CD4-positive, alpha-beta memory T cell (primary cell): ENCODE measurements at regions not wholly inside any gene's neighbourhood (a gene's known extent, or its start where the extent isn't known, plus 50 kb on each side); places are given as distances from the start of the nearest gene placed in this dataset.
A peak's percentile ranks its signal among the peaks of the same experiment; 100 is the strongest.

Experiments
- CTCF ChIA-PET: fragments of 350-600 bp; sonication (Branson Sonifier 250); formaldehyde crosslinking; loops from one replicate; lab custom pipeline; 2021; ENCODE audit warnings: inconsistent platforms; ENCODE audit not compliant: partially characterized antibody; lab: Charles Lee
- POLR2A ChIA-PET: fragments of 350-600 bp; sonication (Branson Sonifier 250); formaldehyde crosslinking; loops from one replicate; lab custom pipeline; 2021; ENCODE audit not compliant: partially characterized antibody; lab: Charles Lee
- DNase-seq, 5 donors: peaks; one replicate each; pipeline versions ENCODE4 v3.0.0 to v3.0.0-alpha.2; 2020 to 2022; ENCODE audit warnings: mixed read lengths in 1 of 5
- H3K27ac ChIP-seq: one replicate; pipeline ENCODE4 v1.7.0; 2013; ENCODE audit warnings: low read depth, low read length
- H3K27me3 ChIP-seq: 2 replicates; pipeline ENCODE4 v1.7.0; 2013; ENCODE audit warnings: mild to moderate bottlenecking, low read length, moderate library complexity; ENCODE audit not compliant: insufficient read depth
- H3K36me3 ChIP-seq: 2 replicates; pipeline ENCODE4 v1.7.0; 2013; ENCODE audit warnings: mild to moderate bottlenecking, low read length, moderate library complexity; ENCODE audit not compliant: insufficient read depth
- H3K4me1 ChIP-seq: 2 replicates; pipeline ENCODE4 v1.7.0; 2013; ENCODE audit warnings: mild to moderate bottlenecking, low read length, moderate library complexity; ENCODE audit not compliant: insufficient read depth
- H3K4me3 ChIP-seq, 2 donors: one replicate each; pipeline ENCODE4 v1.7.0; 2013; ENCODE audit warnings: low read length in 2 of 2, mild to moderate bottlenecking in 1 of 2
- H3K9me3 ChIP-seq, 2 donors: one replicate each; pipeline ENCODE4 v1.7.0; 2013; ENCODE audit warnings: low read length in 2 of 2, control low read depth in 1 of 2; ENCODE audit not compliant: control insufficient read depth in 1 of 2
- H3K27ac Mint-ChIP-seq, 7 donors: one replicate each; pipeline ENCODE4 v1.8.0; 2020 to 2021; ENCODE audit warnings: mixed read lengths in 7 of 7, mild to moderate bottlenecking in 6 of 7, inconsistent platforms in 3 of 7, moderate library complexity in 3 of 7
- H3K27me3 Mint-ChIP-seq, 2 donors: one replicate each; pipeline ENCODE4 v1.8.0; 2020 to 2021; ENCODE audit warnings: mixed read lengths in 2 of 2
- H3K36me3 Mint-ChIP-seq, 2 donors: one replicate each; pipeline ENCODE4 v1.8.0; 2020 to 2021; ENCODE audit warnings: mixed read lengths in 2 of 2, inconsistent platforms in 1 of 2, mild to moderate bottlenecking in 1 of 2
- H3K4me1 Mint-ChIP-seq, 4 donors: one replicate each; pipeline ENCODE4 v1.8.0; 2020 to 2021; ENCODE audit warnings: mixed read lengths in 4 of 4, mild to moderate bottlenecking in 1 of 4
- H3K4me3 Mint-ChIP-seq, 8 donors: one replicate each; pipeline ENCODE4 v1.8.0; 2020 to 2021; ENCODE audit warnings: mixed read lengths in 8 of 8, mild to moderate bottlenecking in 7 of 8, moderate library complexity in 6 of 8, inconsistent platforms in 3 of 8
- H3K9me3 Mint-ChIP-seq, 8 donors: one replicate each; pipeline ENCODE4 v1.8.0; 2020 to 2021; ENCODE audit warnings: mixed read lengths in 8 of 8, mild to moderate bottlenecking in 5 of 8, inconsistent platforms in 3 of 8, moderate library complexity in 1 of 8
- intact Hi-C: fragments of 100-400 bp; cut with micrococcal nuclease; formaldehyde crosslinking; loops from one replicate; pipeline ENCODE4 v1.15.1; 2023

DNA sequence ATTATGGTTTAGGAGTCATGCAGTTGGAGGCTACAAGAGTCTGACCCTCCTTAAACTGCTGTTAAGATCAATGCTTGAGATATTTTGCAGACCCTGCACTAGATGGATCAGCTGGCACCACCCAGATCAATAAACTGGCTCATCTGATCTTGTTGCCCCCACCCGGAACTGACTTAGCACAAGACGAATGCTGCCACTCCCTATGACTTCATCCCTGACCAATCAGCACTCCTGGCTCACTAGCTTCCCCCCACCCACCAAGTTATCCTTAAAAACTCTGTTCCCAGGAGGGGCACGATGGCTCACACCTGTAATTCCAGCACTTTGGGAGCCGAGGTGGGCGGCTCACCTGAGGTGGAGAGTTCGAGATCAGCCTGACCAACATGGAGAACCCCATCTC is 594.0 kb downstream of the NTRK3 start:
- CTCF ChIA-PET: no interaction called here

DNA sequence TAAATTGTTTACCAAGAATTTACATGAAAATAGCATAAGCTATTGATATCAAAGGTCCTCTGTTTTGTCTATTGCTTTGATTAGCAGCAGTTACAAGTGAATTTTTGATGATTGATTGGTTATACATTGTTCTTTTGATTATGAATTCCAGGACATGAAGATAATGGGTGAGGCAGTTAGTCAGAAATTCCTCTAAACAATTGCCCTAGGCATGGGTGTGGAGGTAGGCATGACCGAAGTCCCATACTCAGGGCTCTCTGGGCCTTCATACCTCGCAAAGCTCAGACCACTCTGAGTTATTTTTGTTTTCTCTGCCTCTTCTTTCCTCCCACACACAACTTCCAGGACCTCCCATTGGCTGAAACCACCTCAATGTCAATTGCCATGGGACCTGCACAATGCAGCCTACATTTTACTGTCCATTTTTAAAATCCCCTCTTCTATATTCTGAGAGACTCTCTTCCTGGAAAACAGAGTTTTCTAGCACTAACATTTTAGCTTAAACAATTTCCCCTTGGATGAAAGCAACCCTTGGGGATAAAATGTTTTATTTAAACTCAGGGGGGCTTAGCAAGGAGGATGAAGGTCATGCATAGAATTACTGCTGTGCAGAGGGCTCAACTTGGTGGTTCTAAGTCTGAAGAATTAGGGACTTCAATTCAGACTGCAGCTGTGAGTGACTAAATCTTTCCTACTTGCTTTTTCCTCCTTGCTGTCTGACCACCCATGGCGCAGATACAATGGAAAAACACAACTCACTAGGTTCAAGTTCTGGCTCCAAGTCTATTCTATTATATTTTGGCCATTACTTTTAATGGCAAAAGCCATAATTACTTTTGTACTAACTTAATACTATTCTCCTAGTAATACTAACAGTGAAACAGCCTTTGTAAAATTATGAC is 594.8 kb downstream of the NTRK3 start:
- H3K27me3 Mint-ChIP-seq: peaks cover 0 to 1% of the 10 kb centered on the region in 2 donors

More for the DNA sequence above, 594.0 kb downstream of the NTRK3 start:
- POLR2A ChIA-PET: no interaction called here
- Histone ChIP-seq H3K4me3 (no peak overlapping the region), H3K27me3 (no peaks in the 10 kb centered on the region), H3K4me1 (no peaks in the 10 kb centered on the region), H3K36me3 (no peaks in the 10 kb centered on the region), H3K9me3 (no peaks in the 10 kb centered on the region), H3K27ac (no peak overlapping the region)
- Mint-ChIP-seq H3K9me3 (peaks cover 2 to 23% (median 7%) of the 10 kb centered on the region in 8 donors), H3K4me1 (no peaks in the 10 kb centered on the region), H3K27me3 (peaks cover 0 to 1% of the 10 kb centered on the region in 2 donors), H3K4me3 (peak overlapping the region in 1 of 8 donors; percentile 33), H3K36me3 (peaks cover 0 to 3% of the 10 kb centered on the region in 2 donors), H3K27ac (peak overlapping the region in 1 of 7 donors; percentile 31)
- intact Hi-C loops: no loop called here
- no peak for DNase-seq

GRCh38 chr15:87660251-87661129 is 596.0 kb downstream of the NTRK3 start:
- H3K27ac Mint-ChIP-seq: no peak overlapping the region
- POLR2A ChIA-PET: interaction anchor here (0.6 kb wide), 1 partner anchor 1656 kb away, joined by 3 read pairs; no protein-coding TSS in a partner anchor
- no peaks in the 10 kb centered on the region for H3K27me3 ChIP-seq
- H3K4me3 ChIP-seq: no peak overlapping the region
- H3K27me3 Mint-ChIP-seq: no peaks in the 10 kb centered on the region
- peaks cover 0 to 3% of the 10 kb centered on the region in 2 donors for H3K36me3 Mint-ChIP-seq
- H3K4me1 ChIP-seq: no peaks in the 10 kb centered on the region
- H3K36me3 ChIP-seq: no peaks in the 10 kb centered on the region
- CTCF ChIA-PET: no interaction called here
- intact Hi-C loops: no loop called here
- DNase-seq: no peak
- H3K4me1 Mint-ChIP-seq: no peaks in the 10 kb centered on the region
- peaks cover 0 to 13% (median 5%) of the 10 kb centered on the region in 8 donors for H3K9me3 Mint-ChIP-seq
- H3K27ac ChIP-seq: no peak overlapping the region
- H3K4me3 Mint-ChIP-seq: no peak overlapping the region
- no peaks in the 10 kb centered on the region for H3K9me3 ChIP-seq

More for the DNA sequence above, 594.8 kb downstream of the NTRK3 start:
- H3K9me3 ChIP-seq: no peaks in the 10 kb centered on the region
- Mint-ChIP-seq H3K27ac (peak overlapping the region in 1 of 7 donors; percentile 15), H3K4me3 (no peak overlapping the region), H3K4me1 (no peaks in the 10 kb centered on the region), H3K36me3 (peaks cover 0 to 3% of the 10 kb centered on the region in 2 donors), H3K9me3 (peaks cover 2 to 19% (median 7%) of the 10 kb centered on the region in 8 donors)
- CTCF ChIA-PET: no interaction called here
- no peaks in the 10 kb centered on the region for H3K36me3 ChIP-seq
- H3K27me3 ChIP-seq: no peaks in the 10 kb centered on the region
- no peak overlapping the region for H3K27ac ChIP-seq
- DNase-seq: no peak
- intact Hi-C loops: no loop called here
- POLR2A ChIA-PET: no interaction called here
- no peaks in the 10 kb centered on the region for H3K4me1 ChIP-seq
- no peak overlapping the region for H3K4me3 ChIP-seq

- Mint-ChIP-seq H3K36me3 (no peaks in the 10 kb centered on the region), H3K27me3 (no peaks in the 10 kb centered on the region), H3K9me3 (peaks cover 0 to 2% (median 0%) of the 10 kb centered on the region in 8 donors), H3K4me3 (no peak overlapping the region), H3K4me1 (no peaks in the 10 kb centered on the region), H3K27ac (no peak overlapping the region)
- no peaks in the 10 kb centered on the region for H3K4me1 ChIP-seq
- intact Hi-C loops: no loop called here
- no peak for DNase-seq
- no peaks in the 10 kb centered on the region for H3K9me3 ChIP-seq
- POLR2A ChIA-PET: no interaction called here
- H3K27ac ChIP-seq: no peak overlapping the region
- no peak overlapping the region for H3K4me3 ChIP-seq
- H3K36me3 ChIP-seq: no peaks in the 10 kb centered on the region
- CTCF ChIA-PET: no interaction called here
- no peaks in the 10 kb centered on the region for H3K27me3 ChIP-seq
Observed at GRCh38 chr15:87656372-87656771, 600.2 kb downstream of the NTRK3 start.

GRCh38 chr15:87653646-87654045 is 602.9 kb downstream of the NTRK3 start:
- no peak for DNase-seq
- Mint-ChIP-seq H3K9me3 (peaks cover 0 to 2% (median 0%) of the 10 kb centered on the region in 8 donors), H3K27ac (no peak overlapping the region), H3K36me3 (no peaks in the 10 kb centered on the region), H3K27me3 (peaks cover 0 to 1% of the 10 kb centered on the region in 2 donors), H3K4me3 (no peak overlapping the region), H3K4me1 (no peaks in the 10 kb centered on the region)
- H3K36me3 ChIP-seq: no peaks in the 10 kb centered on the region
- intact Hi-C loops: no loop called here
- POLR2A ChIA-PET: no interaction called here
- no peaks in the 10 kb centered on the region for H3K27me3 ChIP-seq
- no peaks in the 10 kb centered on the region for H3K9me3 ChIP-seq
- CTCF ChIA-PET: no interaction called here
- H3K27ac ChIP-seq: no peak overlapping the region
- no peak overlapping the region for H3K4me3 ChIP-seq
- no peaks in the 10 kb centered on the region for H3K4me1 ChIP-seq

- H3K27ac Mint-ChIP-seq: peak overlapping the region in 1 of 7 donors; percentile 0
- CTCF ChIA-PET: no interaction called here
- H3K9me3 ChIP-seq: no peaks in the 10 kb centered on the region
- no peaks in the 10 kb centered on the region for H3K27me3 ChIP-seq
- H3K27me3 Mint-ChIP-seq: peaks cover 0 to 1% of the 10 kb centered on the region in 2 donors
- DNase-seq: no peak
- H3K4me1 Mint-ChIP-seq: peaks cover 1 to 12% (median 3%) of the 10 kb centered on the region in 4 donors
- no peaks in the 10 kb centered on the region for H3K4me1 ChIP-seq
- H3K9me3 Mint-ChIP-seq: peaks cover 0 to 4% (median 0%) of the 10 kb centered on the region in 8 donors
- H3K4me3 ChIP-seq: no peak overlapping the region
- POLR2A ChIA-PET: no interaction called here
- no peak overlapping the region for H3K27ac ChIP-seq
- no peak overlapping the region for H3K4me3 Mint-ChIP-seq
- intact Hi-C loops: no loop called here
- no peaks in the 10 kb centered on the region for H3K36me3 ChIP-seq
- H3K36me3 Mint-ChIP-seq: no peaks in the 10 kb centered on the region
Observed at GRCh38 chr15:87649175-87649574, 607.4 kb downstream of the NTRK3 start.

- POLR2A ChIA-PET: no interaction called here
- Mint-ChIP-seq H3K27ac (no peak overlapping the region), H3K36me3 (no peaks in the 10 kb centered on the region), H3K27me3 (peaks cover 0 to 1% of the 10 kb centered on the region in 2 donors), H3K9me3 (peaks cover 0 to 4% (median 0%) of the 10 kb centered on the region in 8 donors), H3K4me3 (no peak overlapping the region), H3K4me1 (peaks cover 3 to 20% (median 8%) of the 10 kb centered on the region in 4 donors)
- no peaks in the 10 kb centered on the region for H3K27me3 ChIP-seq
- no peak overlapping the region for H3K4me3 ChIP-seq
- intact Hi-C loops: no loop called here
- CTCF ChIA-PET: no interaction called here
- no peaks in the 10 kb centered on the region for H3K36me3 ChIP-seq
- no peak overlapping the region for H3K27ac ChIP-seq
- H3K4me1 ChIP-seq: no peaks in the 10 kb centered on the region
- no peaks in the 10 kb centered on the region for H3K9me3 ChIP-seq
- no peak for DNase-seq
Observed at GRCh38 chr15:87648278-87648677, 608.3 kb downstream of the NTRK3 start.
